Activated T-cell treated with anti-CD3 and anti-CD28 coated beads, Interleukin-2, amount 50 U/mL, for 72 hours (primary cell): ENCODE measurements at regions not wholly inside any gene's neighbourhood (a gene's known extent, or its start where the extent isn't known, plus 50 kb on each side); places are given as distances from the start of the nearest gene placed in this dataset.

Experiments
- ATAC-seq, 2 donors: fragments of 150-1000 bp; cut with Tn5 transposase; replicated peaks in 1 of 2; 2 replicates each; pipeline ENCODE4 v1.10.0; 2021; ENCODE audit warnings: moderate library complexity in 2 of 2, mild to moderate bottlenecking in 1 of 2
- DNase-seq, 2 donors: peaks; one replicate each; pipeline ENCODE4 v3.0.0; 2021 to 2022; ENCODE audit warnings: mixed read lengths in 1 of 2
- H3K27ac Mint-ChIP-seq: one replicate; pipeline ENCODE4 v1.8.0; 2022; ENCODE audit warnings: mild to moderate bottlenecking, moderate library complexity, mixed read lengths
- H3K27me3 Mint-ChIP-seq: one replicate; pipeline ENCODE4 v1.8.0; 2022; ENCODE audit warnings: low read depth, mixed read lengths
- H3K36me3 Mint-ChIP-seq, 2 donors: one replicate each; pipeline ENCODE4 v1.8.0; 2022; ENCODE audit warnings: mixed read lengths in 2 of 2, mild to moderate bottlenecking in 1 of 2; ENCODE audit not compliant: insufficient read depth in 2 of 2
- H3K4me1 Mint-ChIP-seq: one replicate; pipeline ENCODE4 v1.8.0; 2022; ENCODE audit warnings: low read depth, mixed read lengths
- H3K4me3 Mint-ChIP-seq, 2 donors: one replicate each; pipeline ENCODE4 v1.8.0; 2022; ENCODE audit warnings: mild to moderate bottlenecking in 2 of 2, mixed read lengths in 2 of 2, moderate library complexity in 2 of 2
- H3K9me3 Mint-ChIP-seq, 2 donors: one replicate each; pipeline ENCODE4 v1.8.0; 2022; ENCODE audit warnings: mixed read lengths in 2 of 2

- Mint-ChIP-seq H3K9me3 (peaks cover 3% of the 10 kb centered on the region in 2 donors), H3K36me3 (no peaks in the 10 kb centered on the region), H3K4me1 (no peaks in the 10 kb centered on the region), H3K4me3 (no peak overlapping the region), H3K27me3 (no peaks in the 10 kb centered on the region), H3K27ac (no peak overlapping the region)
- DNase-seq (no peak), ATAC-seq (no peak)
These were observed 987.7 kb downstream of the TSN start for GRCh38 chr2:122743021-122743675.

- ATAC-seq, result no peak
- no peak for DNase-seq
- H3K36me3 Mint-ChIP-seq, result no peaks in the 10 kb centered on the region
- H3K9me3 Mint-ChIP-seq, result peaks cover 3% of the 10 kb centered on the region in 2 donors
- no peaks in the 10 kb centered on the region for H3K27me3 Mint-ChIP-seq
- no peak overlapping the region for H3K4me3 Mint-ChIP-seq
- no peaks in the 10 kb centered on the region for H3K4me1 Mint-ChIP-seq
- no peak overlapping the region for H3K27ac Mint-ChIP-seq
These were observed 990.2 kb downstream of the TSN start for GRCh38 chr2:122745603-122746002.

- DNase-seq (no peak), ATAC-seq (no peak)
- no peaks in the 10 kb centered on the region for H3K4me1 Mint-ChIP-seq
- peaks cover 5 to 6% of the 10 kb centered on the region in 2 donors for H3K9me3 Mint-ChIP-seq
- no peak overlapping the region for H3K4me3 Mint-ChIP-seq
- H3K36me3 Mint-ChIP-seq, result no peaks in the 10 kb centered on the region
- no peaks in the 10 kb centered on the region for H3K27me3 Mint-ChIP-seq
- no peak overlapping the region for H3K27ac Mint-ChIP-seq
These were observed 992.2 kb downstream of the TSN start for GRCh38 chr2:122747670-122748069.

- Mint-ChIP-seq H3K27ac (no peak overlapping the region), H3K4me3 (no peak overlapping the region), H3K36me3 (no peaks in the 10 kb centered on the region), H3K27me3 (no peaks in the 10 kb centered on the region), H3K9me3 (peaks cover 5 to 6% of the 10 kb centered on the region in 2 donors), H3K4me1 (no peaks in the 10 kb centered on the region)
- ATAC-seq, result no peak
- DNase-seq, result no peak
These were observed 993.1 kb downstream of the TSN start for GRCh38 chr2:122748552-122749011.

- DNase-seq (no peak), ATAC-seq (no peak)
- Mint-ChIP-seq H3K36me3 (no peaks in the 10 kb centered on the region), H3K9me3 (peaks cover 5 to 6% of the 10 kb centered on the region in 2 donors), H3K27me3 (no peaks in the 10 kb centered on the region), H3K4me3 (no peak overlapping the region), H3K27ac (no peak overlapping the region), H3K4me1 (no peaks in the 10 kb centered on the region)
These were observed 994.0 kb downstream of the TSN start for GRCh38 chr2:122749405-122749804.

GRCh38 chr2:122750095-122750494 lies 994.6 kb downstream of the TSN start:
- Mint-ChIP-seq H3K27me3 (no peaks in the 10 kb centered on the region), H3K4me3 (no peak overlapping the region)

GRCh38 chr2:122750808-122751207 lies 995.4 kb downstream of the TSN start:
- peaks cover 6% of the 10 kb centered on the region in 2 donors for H3K9me3 Mint-ChIP-seq
- no peak overlapping the region for H3K27ac Mint-ChIP-seq
- no peaks in the 10 kb centered on the region for H3K27me3 Mint-ChIP-seq
- ATAC-seq, result no peak
- H3K36me3 Mint-ChIP-seq, result no peaks in the 10 kb centered on the region
- no peaks in the 10 kb centered on the region for H3K4me1 Mint-ChIP-seq
- DNase-seq, result no peak
- H3K4me3 Mint-ChIP-seq, result no peak overlapping the region

More at GRCh38 chr2:122750095-122750494, 994.6 kb downstream of the TSN start:
- no peaks in the 10 kb centered on the region for H3K36me3 Mint-ChIP-seq
- DNase-seq (no peak), ATAC-seq (no peak)
- no peaks in the 10 kb centered on the region for H3K4me1 Mint-ChIP-seq
- H3K27ac Mint-ChIP-seq, result no peak overlapping the region
- peaks cover 6% of the 10 kb centered on the region in 2 donors for H3K9me3 Mint-ChIP-seq

- Mint-ChIP-seq H3K27me3 (no peaks in the 10 kb centered on the region), H3K9me3 (peaks cover 3% of the 10 kb centered on the region in 2 donors), H3K36me3 (no peaks in the 10 kb centered on the region), H3K4me1 (no peaks in the 10 kb centered on the region), H3K27ac (no peak overlapping the region), H3K4me3 (no peak overlapping the region)
- ATAC-seq (no peak), DNase-seq (no peak)
These were observed 997.9 kb downstream of the TSN start for GRCh38 chr2:122753336-122753735.

- DNase-seq, result no peak
- Mint-ChIP-seq H3K4me3 (no peak overlapping the region), H3K9me3 (peaks cover 3% of the 10 kb centered on the region in 2 donors), H3K27me3 (no peaks in the 10 kb centered on the region), H3K27ac (no peak overlapping the region), H3K36me3 (no peaks in the 10 kb centered on the region), H3K4me1 (no peaks in the 10 kb centered on the region)
- ATAC-seq, result no peak
These were observed 999.1 kb downstream of the TSN start for GRCh38 chr2:122754561-122754960.

GRCh38 chr2:122755281-122755780 lies 999.9 kb downstream of the TSN start:
- Mint-ChIP-seq H3K9me3 (peaks cover 3% of the 10 kb centered on the region in 2 donors), H3K27me3 (no peaks in the 10 kb centered on the region), H3K4me1 (no peaks in the 10 kb centered on the region), H3K4me3 (no peak overlapping the region), H3K36me3 (no peaks in the 10 kb centered on the region), H3K27ac (no peak overlapping the region)
- no peak for ATAC-seq
- no peak for DNase-seq

GRCh38 chr2:122758967-122759366 lies 1003.5 kb downstream of the TSN start:
- Mint-ChIP-seq H3K4me3 (no peak overlapping the region), H3K27me3 (no peaks in the 10 kb centered on the region), H3K4me1 (no peaks in the 10 kb centered on the region), H3K36me3 (no peaks in the 10 kb centered on the region), H3K9me3 (peaks cover 13 to 15% of the 10 kb centered on the region in 2 donors), H3K27ac (no peak overlapping the region)
- DNase-seq (no peak), ATAC-seq (no peak)

GRCh38 chr2:122764014-122764413 lies 1008.6 kb downstream of the TSN start:
- Mint-ChIP-seq H3K36me3 (no peaks in the 10 kb centered on the region), H3K4me1 (no peaks in the 10 kb centered on the region), H3K27ac (no peak overlapping the region), H3K9me3 (peaks cover 15 to 16% of the 10 kb centered on the region in 2 donors), H3K4me3 (no peak overlapping the region), H3K27me3 (no peaks in the 10 kb centered on the region)
- ATAC-seq, result no peak
- no peak for DNase-seq

- ATAC-seq, result no peak
- no peaks in the 10 kb centered on the region for H3K4me1 Mint-ChIP-seq
- H3K9me3 Mint-ChIP-seq, result peaks cover 3 to 7% of the 10 kb centered on the region in 2 donors
- no peaks in the 10 kb centered on the region for H3K36me3 Mint-ChIP-seq
- H3K27me3 Mint-ChIP-seq, result no peaks in the 10 kb centered on the region
- no peak overlapping the region for H3K27ac Mint-ChIP-seq
- H3K4me3 Mint-ChIP-seq, result no peak overlapping the region
- DNase-seq, result no peak
These were observed 1024.8 kb downstream of the TSN start for GRCh38 chr2:122780251-122780650.

GRCh38 chr2:122794100-122794499 lies 1038.6 kb downstream of the TSN start:
- H3K9me3 Mint-ChIP-seq, result peaks cover 2 to 5% of the 10 kb centered on the region in 2 donors
- H3K36me3 Mint-ChIP-seq, result peaks cover 0 to 4% of the 10 kb centered on the region in 2 donors
- ATAC-seq (no peak), DNase-seq (no peak)
- H3K4me3 Mint-ChIP-seq, result no peak overlapping the region
- no peaks in the 10 kb centered on the region for H3K4me1 Mint-ChIP-seq
- H3K27ac Mint-ChIP-seq, result no peak overlapping the region
- H3K27me3 Mint-ChIP-seq, result no peaks in the 10 kb centered on the region
